NCI-H748 (cell line): ENCODE measurements at regions not wholly inside any gene's neighbourhood (a gene's known extent, or its start where the extent isn't known, plus 50 kb on each side); places are given as distances from the start of the nearest gene placed in this dataset.

Source experiments
- DNase-seq: peaks from one replicate; lab custom pipeline; 2025; ENCODE audit not compliant: unreplicated experiment; lab: John Stamatoyannopoulos, UW

DNA sequence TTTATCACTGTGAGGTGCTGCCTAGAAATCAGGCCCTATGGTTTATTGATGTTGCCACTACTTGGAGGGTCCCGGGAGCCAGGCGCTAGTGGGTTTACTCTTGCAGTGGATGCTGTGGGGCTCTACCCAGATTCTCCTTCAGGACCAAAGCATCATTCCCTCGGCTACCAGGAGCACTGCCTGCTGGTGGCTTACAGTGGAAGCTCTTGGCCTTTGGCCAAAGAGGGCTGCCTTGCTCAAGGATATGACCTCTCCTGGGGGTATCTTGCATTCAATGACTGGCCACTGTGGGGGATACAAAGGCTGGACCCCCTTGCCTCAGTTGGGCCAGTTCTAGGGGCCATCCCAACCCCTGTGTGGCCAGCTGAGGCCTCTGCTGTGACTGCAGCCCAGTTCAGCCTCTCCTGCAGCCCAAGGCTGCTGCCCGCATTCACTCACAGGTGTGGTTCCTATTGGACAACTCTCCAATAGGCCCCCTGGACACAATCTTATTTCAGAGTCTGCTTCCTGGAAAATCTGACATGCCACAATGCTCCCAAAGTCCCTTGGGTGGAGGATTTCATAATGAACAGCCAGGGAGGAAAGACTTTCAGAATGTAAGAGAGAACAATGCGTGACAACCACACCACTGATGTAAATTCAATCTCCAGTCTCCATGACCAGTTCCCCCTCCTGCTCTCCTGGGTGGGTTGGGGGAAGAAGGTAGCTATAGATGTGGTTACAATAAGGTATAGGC is 196.3 kb downstream of the SNX10 start:
- DNase-seq: no peak

DNA sequence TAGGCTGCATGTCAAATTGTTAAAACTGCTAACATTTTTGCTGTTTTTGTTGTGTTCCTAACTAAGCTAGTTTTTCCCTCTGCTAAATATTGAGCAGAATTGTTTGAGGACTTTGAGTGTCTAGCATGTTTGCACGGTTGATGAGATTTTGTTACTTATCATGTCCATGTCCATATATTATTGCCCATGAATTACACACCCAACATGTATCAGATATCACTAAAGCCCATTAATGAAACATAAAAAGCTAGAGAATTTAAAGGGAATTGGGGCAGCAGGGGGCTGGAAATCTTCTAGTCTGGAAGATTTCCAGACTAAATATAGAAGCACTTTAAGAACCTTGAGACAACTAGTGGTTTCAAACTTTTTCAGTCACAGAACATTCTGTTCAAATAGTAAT is 197.7 kb downstream of the SNX10 start:
- no peak for DNase-seq

DNA sequence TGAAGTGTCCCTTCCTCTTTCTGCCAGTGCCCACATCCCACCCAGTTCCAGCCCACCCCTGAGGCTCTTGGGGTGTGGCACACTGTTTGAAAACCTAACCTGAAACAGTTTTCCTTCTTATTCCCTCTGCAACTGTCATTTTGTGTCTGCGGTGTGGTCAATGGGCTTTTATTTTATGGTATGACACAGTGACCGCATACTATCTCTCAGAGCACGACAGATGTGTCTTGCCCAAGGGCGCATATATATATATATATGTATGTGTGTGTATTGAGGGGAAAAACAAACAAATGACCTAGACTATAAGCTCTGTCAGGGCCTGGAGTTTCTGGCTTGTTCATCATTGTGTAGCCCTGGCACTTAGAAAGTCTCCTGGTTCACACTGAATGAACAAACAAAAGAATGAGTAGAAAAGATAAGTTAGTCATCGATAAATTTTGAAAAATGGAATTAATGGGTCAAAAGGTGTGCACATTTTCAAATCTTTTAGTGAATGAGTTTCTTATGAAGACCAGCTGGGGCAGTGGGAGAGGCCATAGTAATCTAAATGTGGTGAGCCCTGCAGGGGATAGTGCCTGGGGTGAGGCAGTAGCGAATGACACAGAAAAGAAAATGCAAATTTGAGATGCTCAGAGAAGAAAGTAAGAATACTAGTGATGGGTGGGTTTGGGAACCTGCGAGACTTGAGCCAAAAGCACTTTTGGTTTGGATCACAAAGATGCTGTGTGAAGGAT is 198.4 kb downstream of the SNX10 start:
- DNase-seq: no peak

DNA sequence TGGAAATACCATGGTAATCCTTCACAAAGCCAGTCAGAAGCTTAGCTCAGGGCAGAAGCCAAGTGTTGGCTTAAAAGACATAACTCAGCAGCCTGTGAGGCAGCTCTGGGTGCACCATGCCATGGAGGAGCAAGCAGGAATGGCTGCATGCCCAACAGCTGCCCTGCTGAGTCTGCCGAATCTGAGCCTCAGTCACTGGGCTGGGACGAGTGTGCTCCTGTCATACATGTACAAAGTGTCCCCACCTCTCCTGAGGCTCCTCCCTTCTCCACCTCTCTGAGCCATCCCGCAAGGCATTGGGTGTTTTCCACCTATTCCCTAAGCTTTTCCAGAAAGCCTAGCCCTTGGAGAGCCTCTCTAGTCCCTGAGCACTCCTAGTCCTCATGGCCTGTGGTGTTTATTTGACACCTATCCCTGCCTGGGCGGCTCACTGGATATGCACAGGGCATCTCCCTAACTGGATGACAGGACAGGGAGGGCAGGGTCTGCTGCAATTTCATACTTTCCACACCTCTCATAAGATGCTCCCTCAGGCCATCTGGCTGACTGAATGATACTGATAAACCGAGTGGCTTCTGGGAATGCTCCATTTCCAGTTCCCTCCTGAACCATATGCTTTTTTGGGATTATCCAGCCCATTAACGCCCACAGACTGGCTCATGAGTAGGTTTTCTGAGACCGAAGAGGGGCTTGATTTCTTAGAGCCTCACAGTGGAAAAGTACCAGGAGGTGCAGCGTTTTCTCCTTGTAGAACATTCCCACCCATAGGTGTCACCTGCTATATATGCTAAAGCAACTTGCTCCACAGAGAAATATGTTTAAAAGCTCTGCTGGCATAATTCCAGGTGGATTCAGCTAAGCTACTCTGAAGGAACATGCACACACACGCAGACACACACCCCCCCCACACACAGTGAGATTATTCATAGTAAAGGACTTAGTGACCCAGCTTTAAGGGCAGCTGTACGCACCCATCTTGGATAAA is 199.3 kb downstream of the SNX10 start:
- peak; percentile 96 for DNase-seq

DNA sequence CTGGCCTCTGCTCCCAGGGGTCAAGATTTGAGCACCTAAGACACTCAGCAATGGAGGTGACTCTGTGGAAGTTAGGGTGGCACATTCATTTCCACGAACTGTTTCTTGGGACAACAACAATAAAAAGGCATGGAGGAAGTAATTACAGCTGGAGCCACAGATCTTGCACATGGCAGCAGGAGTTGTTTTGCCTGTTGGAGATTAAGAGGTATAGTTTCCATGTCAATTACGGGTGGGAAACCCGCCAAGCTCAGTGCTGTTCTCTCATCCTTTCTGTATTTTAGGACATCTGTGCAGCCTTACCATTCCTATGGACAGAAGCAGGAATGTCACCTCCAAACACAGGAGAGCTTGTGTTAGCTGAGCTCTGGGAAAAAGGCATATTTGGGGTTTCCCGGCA is 201.2 kb downstream of the SNX10 start:
- DNase-seq: peak; percentile 71

DNA sequence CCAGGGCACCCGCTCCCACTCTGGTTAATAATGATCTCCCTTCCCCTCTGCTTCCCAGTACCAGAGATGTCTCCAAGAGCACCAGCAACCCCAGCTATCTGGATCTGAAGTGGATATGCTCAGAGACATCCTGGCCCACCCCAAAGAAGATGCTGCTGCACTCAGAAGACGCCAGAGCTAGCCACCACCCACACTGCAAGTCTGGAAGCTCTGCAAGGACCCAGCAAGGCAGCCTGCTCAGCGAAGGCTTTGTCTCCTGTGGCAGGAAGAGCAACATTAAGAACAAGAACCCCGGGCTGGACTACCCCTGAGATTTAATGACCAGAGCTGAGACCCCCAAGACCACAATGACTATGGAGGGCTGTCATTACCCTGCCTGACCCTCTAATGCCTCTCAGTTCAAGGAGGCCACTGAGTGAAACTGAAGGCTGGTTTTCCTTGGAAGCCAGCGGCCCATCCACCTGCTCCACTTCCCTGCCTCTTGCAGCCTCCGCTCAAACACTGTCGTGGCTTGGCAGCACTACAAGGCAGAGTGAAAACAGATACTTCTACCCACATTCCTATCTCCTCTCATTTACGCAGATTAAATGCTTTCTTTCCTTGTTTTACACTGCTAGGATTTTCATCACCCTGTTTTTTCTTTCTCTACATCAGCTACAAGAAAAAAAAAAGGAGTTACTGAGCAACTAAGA is 202.2 kb downstream of the SNX10 start:
- DNase-seq: no peak

DNA sequence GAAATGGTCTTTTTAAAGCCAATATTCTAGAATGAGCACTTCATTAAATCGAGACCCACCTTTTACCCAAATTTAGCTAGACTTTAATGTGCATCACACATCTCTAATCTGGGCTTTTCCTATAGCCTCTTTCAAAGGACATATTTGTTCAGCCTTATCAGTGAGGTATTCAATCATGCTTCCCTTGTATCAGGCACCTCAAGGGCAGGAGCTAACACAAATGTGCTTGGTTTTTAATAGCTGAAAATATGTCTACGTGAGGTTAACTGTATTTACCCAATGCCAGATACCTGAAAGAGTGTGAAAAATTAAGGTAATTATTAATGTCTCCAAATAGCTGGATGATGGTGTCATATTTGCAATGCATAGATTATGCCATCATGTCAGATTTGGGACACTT is 203.9 kb downstream of the SNX10 start:
- DNase-seq: no peak

DNA sequence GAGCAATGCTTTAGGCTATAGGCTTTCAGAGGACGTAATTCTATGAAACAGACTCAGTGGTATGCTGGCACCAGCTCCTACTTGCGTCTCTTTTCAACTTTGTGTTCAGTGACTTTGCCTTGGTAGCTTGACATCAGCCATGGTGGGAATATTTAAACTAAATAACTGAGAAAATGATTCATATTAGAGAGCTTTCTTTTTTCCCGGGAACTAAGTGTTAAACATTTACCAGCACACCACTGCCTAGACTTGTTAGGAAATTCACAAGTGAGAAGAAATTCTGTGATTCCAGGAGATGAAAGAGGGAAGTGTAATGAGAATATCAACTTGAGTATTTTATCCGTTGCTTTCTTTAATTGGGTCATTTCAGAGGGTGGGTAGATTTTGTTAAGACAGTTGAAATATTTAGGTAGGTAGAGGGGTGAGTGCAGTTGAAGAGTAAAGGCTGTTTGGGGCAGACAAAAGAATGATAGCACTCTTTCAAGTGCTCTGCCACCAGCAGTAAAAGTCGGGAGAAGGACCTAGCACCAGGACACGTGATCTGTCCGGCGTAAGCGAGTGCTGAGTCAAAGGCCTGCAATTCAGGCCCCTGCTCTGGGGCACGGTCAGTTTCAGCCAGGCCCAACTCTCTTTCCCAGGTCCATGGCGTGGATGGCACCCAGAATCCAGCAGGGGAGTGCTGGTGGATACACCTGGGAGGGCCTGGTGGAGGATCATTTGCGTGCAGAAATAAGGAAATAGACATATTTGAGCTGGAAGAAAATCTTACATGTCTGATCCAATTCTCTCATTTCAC is 206.3 kb downstream of the SNX10 start:
- no peak for DNase-seq

DNA sequence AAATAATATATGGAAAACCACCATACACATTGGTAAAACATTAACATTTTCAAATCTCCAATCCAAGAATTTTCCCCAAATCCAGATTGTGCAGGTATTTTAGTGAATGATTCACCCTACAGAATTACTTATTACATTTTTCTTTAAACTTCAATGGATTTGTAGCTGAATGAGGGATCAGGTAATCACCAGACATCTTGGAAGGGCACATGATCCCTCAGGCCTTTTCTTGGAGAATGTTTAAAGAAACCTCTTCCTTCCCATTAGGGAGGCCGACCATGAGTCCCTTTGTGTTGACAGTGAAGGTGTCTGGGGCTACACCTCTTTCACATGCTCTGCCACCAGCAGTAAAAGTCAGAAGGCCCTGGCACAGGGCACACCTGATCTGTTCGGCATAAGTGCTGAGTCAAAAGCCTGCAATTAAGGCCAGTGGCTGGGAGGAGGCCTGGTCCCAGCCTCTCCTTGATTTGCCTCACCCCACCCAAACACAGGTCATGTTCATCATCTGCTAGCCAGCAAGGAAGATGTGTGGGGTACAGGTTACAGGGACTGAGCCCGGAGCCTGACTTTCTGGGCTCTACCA is 207.7 kb downstream of the SNX10 start:
- DNase-seq: peak; percentile 14

DNA sequence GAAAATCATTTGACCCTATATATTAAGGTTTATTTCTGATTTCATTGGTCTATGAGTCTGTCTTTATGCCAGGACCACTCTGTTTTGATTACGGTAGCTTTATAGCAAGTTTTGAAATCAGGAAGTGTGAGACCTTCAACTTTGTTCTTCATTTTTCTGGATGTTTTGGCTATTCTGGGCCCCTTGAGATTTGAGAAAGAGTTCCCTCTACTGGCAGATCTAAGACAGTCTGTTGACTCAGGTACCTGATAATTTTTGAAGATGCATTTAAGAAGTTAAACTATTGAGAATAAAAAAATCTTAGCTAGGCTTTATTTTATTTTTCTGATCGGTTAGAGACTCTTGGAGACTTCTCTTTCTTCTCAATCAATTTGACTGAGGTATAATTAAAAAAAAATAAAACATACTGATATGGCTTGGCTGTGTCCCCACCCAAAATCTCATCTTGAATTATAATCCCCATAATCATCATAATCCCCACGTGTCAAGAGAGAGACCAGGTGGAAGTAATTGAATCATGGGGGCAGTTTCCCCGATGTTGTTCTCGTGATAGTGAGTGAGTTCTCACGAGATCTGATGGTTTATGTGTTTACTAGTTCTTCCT is 209.2 kb downstream of the SNX10 start:
- DNase-seq: peak; percentile 60

DNA sequence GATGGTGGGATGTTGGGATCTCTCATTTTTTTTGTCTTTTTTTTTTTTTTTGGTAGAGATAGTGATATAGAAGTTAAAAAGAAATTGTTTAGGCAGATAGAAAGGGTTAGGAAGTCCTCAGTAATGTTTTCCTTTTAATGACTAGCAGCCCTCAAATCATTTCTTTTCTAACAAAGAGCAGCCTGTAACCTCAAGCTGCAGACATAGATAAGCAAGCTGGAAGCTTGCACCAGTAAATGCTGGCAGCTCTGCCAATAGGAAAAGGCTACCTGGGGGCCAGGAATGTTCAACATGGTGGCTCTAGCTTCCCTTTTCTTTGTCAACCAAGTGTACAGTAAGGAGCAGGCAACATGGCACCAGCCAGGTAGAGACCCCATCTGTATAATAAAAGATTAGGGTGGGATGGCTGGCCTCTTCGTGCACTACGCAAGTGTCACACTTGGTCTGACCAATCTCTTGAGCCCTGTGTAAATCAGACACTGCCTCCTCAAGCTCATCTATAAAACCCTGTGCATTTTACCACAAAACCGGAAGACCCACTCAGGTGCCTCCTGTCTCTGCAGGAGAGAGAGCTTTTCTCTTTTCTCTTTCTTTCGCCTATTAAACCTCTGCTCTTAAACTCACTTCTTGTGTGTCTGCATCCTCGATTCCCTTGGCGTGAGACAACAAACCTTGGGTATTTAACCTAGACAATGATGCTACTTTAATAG is 212.9 kb downstream of the SNX10 start:
- DNase-seq: no peak

DNA sequence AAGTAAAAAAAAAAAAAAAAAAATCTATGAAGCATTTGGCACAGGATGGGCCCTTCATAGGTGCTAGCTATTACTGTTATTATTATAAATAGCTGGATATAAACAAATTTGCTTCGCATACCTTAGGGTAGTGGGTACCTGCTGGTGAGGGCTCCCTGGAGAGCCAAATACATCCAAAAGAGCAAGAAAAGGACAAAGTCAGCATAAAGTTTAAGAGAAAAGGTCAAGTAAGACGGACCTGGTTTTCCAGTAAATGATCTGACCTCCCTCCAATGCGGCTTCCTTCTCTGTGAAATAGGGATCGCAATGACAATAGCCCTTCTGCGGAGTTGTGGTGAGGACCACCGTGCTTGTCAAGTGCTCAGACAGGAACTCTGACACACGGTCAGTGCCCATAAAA is 214.5 kb downstream of the SNX10 start:
- no peak for DNase-seq

DNA sequence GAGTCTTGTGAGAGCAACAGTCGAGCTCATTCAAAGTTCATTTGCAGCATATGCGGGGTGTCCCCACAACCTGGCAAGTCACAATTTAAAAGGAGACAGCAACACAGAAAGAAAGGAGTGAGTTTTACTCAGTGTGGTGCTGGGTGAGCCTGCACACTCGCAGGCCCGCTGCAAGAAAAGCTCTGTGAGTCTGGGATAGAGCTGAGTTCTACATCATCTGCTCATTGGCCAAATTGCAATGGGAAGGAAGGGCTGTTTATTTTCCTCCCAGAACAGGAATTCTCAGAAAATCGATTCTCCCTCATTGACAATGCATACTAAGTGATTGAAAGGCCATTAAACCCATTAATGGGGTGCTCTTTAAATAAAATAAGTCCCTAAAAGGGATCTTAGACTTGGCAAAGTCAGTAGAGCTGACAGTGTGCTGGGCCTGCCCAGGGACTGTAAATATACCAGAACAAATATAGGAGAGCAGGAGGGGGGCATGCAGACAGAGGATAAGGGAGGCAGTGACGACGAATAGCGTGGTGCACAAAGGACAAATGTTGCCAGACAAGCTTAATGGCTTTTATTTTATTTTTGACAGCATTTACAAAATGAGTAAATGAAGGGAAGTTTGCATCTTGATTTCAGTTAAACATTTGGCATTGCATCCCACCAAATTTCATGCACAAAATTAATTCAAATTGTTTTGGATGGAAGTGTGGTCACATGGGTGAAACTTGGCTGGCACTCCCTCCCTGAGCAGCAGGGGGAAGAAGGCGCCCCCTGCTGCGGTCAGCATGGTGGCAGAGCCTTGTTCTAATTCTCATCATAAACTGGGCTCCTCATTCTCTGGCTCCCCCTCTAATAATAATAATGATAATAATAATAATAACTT is 215.7 kb downstream of the SNX10 start:
- peak; percentile 78 for DNase-seq

DNA sequence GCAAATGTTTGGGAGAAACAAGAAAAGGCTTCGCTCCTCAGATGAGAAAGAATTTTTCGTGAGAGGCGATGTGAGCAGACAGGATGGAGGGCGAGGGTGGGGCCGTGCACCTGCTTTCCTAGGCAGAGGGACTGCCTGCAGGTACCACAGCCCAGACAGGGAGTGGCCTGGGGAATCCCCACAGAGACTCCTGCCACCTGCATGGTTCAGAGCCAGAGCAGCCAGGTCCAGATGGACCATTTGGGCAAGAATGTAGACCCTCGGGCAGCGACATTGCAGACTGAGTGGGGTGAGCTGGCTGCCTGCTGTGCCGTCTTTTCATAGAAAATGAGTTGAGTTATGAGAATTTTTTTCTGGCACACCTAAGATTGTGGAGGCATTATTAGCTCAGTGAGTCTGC is 216.8 kb downstream of the SNX10 start:
- DNase-seq: peak; percentile 95

DNA sequence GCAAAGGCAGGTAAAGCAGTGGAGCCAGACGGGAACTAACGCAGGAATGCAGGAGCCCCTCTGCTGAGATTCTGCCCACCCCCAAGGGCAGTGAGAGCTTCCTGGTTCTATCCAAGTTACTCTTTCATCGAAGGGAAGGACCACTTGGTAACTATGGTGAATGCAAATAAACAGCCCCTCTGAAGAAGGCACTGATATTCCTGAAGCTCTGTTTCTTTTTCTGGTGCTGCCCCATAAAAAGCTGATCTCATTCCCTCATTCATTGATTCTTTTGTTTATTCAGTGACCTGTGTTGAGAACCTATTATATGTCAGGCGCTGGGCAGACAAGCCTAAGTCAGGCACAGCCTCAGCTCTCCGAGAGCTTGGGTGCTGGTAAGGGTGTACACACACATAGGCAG is 217.3 kb downstream of the SNX10 start:
- DNase-seq: peak; percentile 97

DNA sequence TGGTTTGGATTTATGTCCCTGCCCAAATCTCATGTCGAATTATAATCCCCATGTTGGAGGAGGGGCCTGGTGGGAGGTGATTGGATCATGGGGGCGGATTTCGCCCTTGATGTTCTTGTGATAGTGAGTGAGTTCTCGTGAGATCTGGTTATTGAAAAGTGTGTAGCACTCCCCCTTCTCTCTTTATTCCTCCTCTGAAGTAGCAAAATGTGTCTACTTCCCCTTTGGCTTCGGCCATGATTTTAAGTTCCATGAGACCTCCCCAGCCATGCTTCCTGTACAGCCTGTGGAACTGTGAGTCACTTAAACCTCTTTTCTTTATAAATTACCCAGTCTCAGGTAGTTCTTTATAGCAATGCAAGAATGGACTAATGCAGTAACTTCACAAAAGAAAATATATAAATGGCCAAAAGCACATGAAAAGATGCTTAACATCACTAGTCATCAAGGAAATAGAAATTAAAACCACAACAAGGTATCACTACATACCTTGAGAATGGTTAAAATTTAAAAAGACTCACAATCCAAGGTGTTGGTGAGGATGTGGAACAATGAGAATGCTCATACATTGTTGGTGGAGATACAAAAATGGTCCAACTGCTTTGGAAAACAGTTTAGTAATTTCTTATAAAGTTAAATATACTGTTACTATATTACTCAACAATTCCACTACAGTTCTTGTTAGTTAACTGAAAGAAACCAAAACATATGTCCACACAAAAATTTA is 218.7 kb downstream of the SNX10 start:
- DNase-seq: no peak

DNA sequence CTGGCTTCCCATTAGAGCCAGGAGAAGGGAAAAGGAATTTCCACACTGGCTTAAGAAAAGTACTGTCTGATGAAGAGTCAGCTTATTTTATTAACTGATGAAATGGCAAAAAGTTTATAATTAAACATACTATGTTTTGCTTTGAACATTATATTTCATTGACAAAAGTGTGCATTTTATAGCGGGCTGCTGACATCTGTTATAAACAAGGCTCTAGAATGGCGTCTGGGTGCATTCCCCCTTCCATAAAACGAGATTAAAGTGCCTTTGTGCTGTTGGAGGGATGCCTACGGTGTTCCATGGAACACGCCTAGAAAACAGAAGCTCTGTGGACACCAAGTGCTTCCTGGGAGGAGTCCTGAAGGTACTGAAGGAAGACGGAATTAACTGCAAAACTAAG is 220.2 kb downstream of the SNX10 start:
- no peak for DNase-seq
